ENCODE measurements at regions not wholly inside any gene's neighbourhood (a gene's known extent, or its start where the extent isn't known, plus 50 kb on each side); places are given as distances from the start of the nearest gene placed in this dataset.

- H3K36me3 ChIP-seq (ENCODE audit: control insufficient read depth, insufficient read depth, low read length): no peaks in the 10 kb centered on the region
- POLR2A ChIA-PET: no interaction called here
- no peaks in the 10 kb centered on the region for H3K27me3 ChIP-seq (ENCODE audit: control insufficient read depth, insufficient read depth, low read length)
- no peak for DNase-seq (ENCODE audit: low read depth)
- CTCF ChIA-PET: no interaction called here
- no peak overlapping the region for H3K4me3 ChIP-seq (ENCODE audit: low read depth, low read length)
- no peak for TF ChIP-seq CTCF (IDR thresholded peaks at IDR 0.05; ENCODE audit: insufficient read depth, low read depth, low read length)
These were observed 1113.0 kb downstream of the BCL11A start for GRCh38 chr2:59440491-59440890.

- H3K36me3 ChIP-seq (ENCODE audit: control insufficient read depth, insufficient read depth, low read length): no peaks in the 10 kb centered on the region
- TF ChIP-seq CTCF (IDR thresholded peaks at IDR 0.05; ENCODE audit: insufficient read depth, low read depth, low read length): no peak
- H3K4me3 ChIP-seq (ENCODE audit: low read depth, low read length): no peak overlapping the region
- CTCF ChIA-PET: no interaction called here
- DNase-seq (ENCODE audit: low read depth): no peak
- no peaks in the 10 kb centered on the region for H3K27me3 ChIP-seq (ENCODE audit: control insufficient read depth, insufficient read depth, low read length)
- POLR2A ChIA-PET: no interaction called here
These were observed 1117.8 kb downstream of the BCL11A start for GRCh38 chr2:59435635-59436034.

- no peaks in the 10 kb centered on the region for H3K27me3 ChIP-seq (ENCODE audit: control insufficient read depth, insufficient read depth, low read length)
- H3K4me3 ChIP-seq (ENCODE audit: low read depth, low read length): no peak overlapping the region
- DNase-seq (ENCODE audit: low read depth): no peak
- ChIA-PET POLR2A (no interaction called here), CTCF (no interaction called here)
- no peaks in the 10 kb centered on the region for H3K36me3 ChIP-seq (ENCODE audit: control insufficient read depth, insufficient read depth, low read length)
- no peak for TF ChIP-seq CTCF (IDR thresholded peaks at IDR 0.05; ENCODE audit: insufficient read depth, low read depth, low read length)
These were observed 1124.5 kb downstream of the BCL11A start for GRCh38 chr2:59428940-59429339.

GRCh38 chr2:59427980-59428379, 1125.5 kb downstream of the BCL11A start:
- no peak for TF ChIP-seq CTCF (IDR thresholded peaks at IDR 0.05; ENCODE audit: insufficient read depth, low read depth, low read length)
- Histone ChIP-seq H3K36me3 (ENCODE audit: control insufficient read depth, insufficient read depth, low read length) (no peaks in the 10 kb centered on the region), H3K27me3 (ENCODE audit: control insufficient read depth, insufficient read depth, low read length) (no peaks in the 10 kb centered on the region), H3K4me3 (ENCODE audit: low read depth, low read length) (no peak overlapping the region)
- CTCF ChIA-PET: no interaction called here
- POLR2A ChIA-PET: no interaction called here
- no peak for DNase-seq (ENCODE audit: low read depth)

- no peak for DNase-seq (ENCODE audit: low read depth)
- POLR2A ChIA-PET: no interaction called here
- CTCF ChIA-PET: no interaction called here
- H3K36me3 ChIP-seq (ENCODE audit: control insufficient read depth, insufficient read depth, low read length): no peaks in the 10 kb centered on the region
- TF ChIP-seq CTCF (IDR thresholded peaks at IDR 0.05; ENCODE audit: insufficient read depth, low read depth, low read length): no peak
- no peaks in the 10 kb centered on the region for H3K27me3 ChIP-seq (ENCODE audit: control insufficient read depth, insufficient read depth, low read length)
- H3K4me3 ChIP-seq (ENCODE audit: low read depth, low read length): no peak overlapping the region
These were observed 1128.2 kb downstream of the BCL11A start for GRCh38 chr2:59425247-59425646.
